IMR-90 (cell line): ENCODE measurements at regions not wholly inside any gene's neighbourhood (a gene's known extent, or its start where the extent isn't known, plus 50 kb on each side); places are given as distances from the start of the nearest gene placed in this dataset.

Experiments used
- ATAC-seq: fragments of 200-7000 bp; cut with Tn5 transposase; 2 replicates; pipeline ENCODE4 v1.9.1; 2020; ENCODE audit warnings: low read depth, mild to moderate bottlenecking, moderate library complexity
- BruUV-seq: library from RNA; stranded (reverse); fragments of 400-500 nt; replicated peaks from 2 replicates; lab custom pipeline; 2021; lab: Mats Ljungman, UMichigan
- CTCF ChIA-PET: fragments of 300-600 bp; formaldehyde crosslinking; extraction: SDS; loops from one replicate; lab custom pipeline; 2021; ENCODE audit warnings: antibody characterized with exemption; lab: Yijun Ruan, JAX
- POLR2A ChIA-PET: fragments of 300-600 bp; sonication (Branson Sonifier 250); formaldehyde crosslinking; loops from one replicate; lab custom pipeline; 2022; ENCODE audit warnings: antibody characterized with exemption; ENCODE audit not compliant: unreplicated experiment; lab: Charles Lee
- DNase-seq: peaks from one replicate; pipeline ENCODE4 v3.0.0; 2013
- H2AFZ ChIP-seq: replicated peaks from 2 replicates; pipeline ENCODE3; 2013; ENCODE audit warnings: low read length, mild to moderate bottlenecking; ENCODE audit not compliant: poor library complexity
- H2AK5ac ChIP-seq: 2 replicates; pipeline ENCODE4 v1.6.1; 2013; ENCODE audit warnings: low read depth, low read length, inconsistent platforms
- H2AK9ac ChIP-seq: replicated peaks from 2 replicates; pipeline ENCODE3; 2013; ENCODE audit warnings: mild to moderate bottlenecking, low read depth, low read length, moderate library complexity; ENCODE audit not compliant: poor library complexity
- H2BK120ac ChIP-seq: 2 replicates; pipeline ENCODE4 v1.6.1; 2013; ENCODE audit warnings: low read depth, low read length, inconsistent platforms
- H2BK15ac ChIP-seq: 3 replicates; pipeline ENCODE4 v1.6.1; 2013; ENCODE audit warnings: low read depth, low read length, inconsistent platforms
- H2BK20ac ChIP-seq: 2 replicates; pipeline ENCODE4 v1.6.1; 2013; ENCODE audit warnings: low read depth, mild to moderate bottlenecking, inconsistent platforms, low read length, moderate library complexity
- H2BK5ac ChIP-seq: 2 replicates; pipeline ENCODE4 v1.6.1; 2013; ENCODE audit warnings: mild to moderate bottlenecking, low read depth, low read length, inconsistent platforms; ENCODE audit not compliant: poor library complexity, severe bottlenecking
- H3K14ac ChIP-seq: replicated peaks from 2 replicates; pipeline ENCODE4 v1.6.1; 2013; ENCODE audit warnings: low read depth, low read length, inconsistent platforms
- H3K18ac ChIP-seq: 2 replicates; pipeline ENCODE4 v1.6.1; 2013; ENCODE audit warnings: low read depth, low read length, control low read depth
- H3K23ac ChIP-seq: 2 replicates; pipeline ENCODE4 v1.6.1; 2013; ENCODE audit warnings: low read depth, low read length, inconsistent platforms
- H3K27ac ChIP-seq: 2 replicates; pipeline ENCODE4 v1.5.1; 2013; ENCODE audit warnings: mild to moderate bottlenecking, control low read depth, low read length; ENCODE audit not compliant: insufficient read depth
- H3K27me3 ChIP-seq: 2 replicates; pipeline ENCODE4 v1.6.1; 2013; ENCODE audit warnings: low read length; ENCODE audit not compliant: control insufficient read depth, insufficient read depth
- H3K36me3 ChIP-seq: 2 replicates; pipeline ENCODE4 v1.6.1; 2013; ENCODE audit warnings: low read length, mixed read lengths; ENCODE audit not compliant: control insufficient read depth, insufficient read depth
- H3K4ac ChIP-seq: 2 replicates; pipeline ENCODE4 v1.6.1; 2013; ENCODE audit warnings: low read depth, low read length, inconsistent platforms
- H3K4me1 ChIP-seq: 2 replicates; pipeline ENCODE4 v1.6.1; 2013; ENCODE audit warnings: low read length, mixed read lengths; ENCODE audit not compliant: control insufficient read depth, insufficient read depth
- H3K4me2 ChIP-seq: 2 replicates; pipeline ENCODE4 v1.6.1; 2013; ENCODE audit warnings: low read depth, mild to moderate bottlenecking, control low read depth, low read length, moderate library complexity
- H3K4me3 ChIP-seq: 2 replicates; pipeline ENCODE4 v1.5.1; 2013; ENCODE audit warnings: low read depth, mild to moderate bottlenecking, control low read depth, low read length, moderate library complexity; ENCODE audit not compliant: insufficient read depth
- H3K56ac ChIP-seq: 2 replicates; pipeline ENCODE4 v1.6.1; 2013; ENCODE audit warnings: low read length, inconsistent platforms; ENCODE audit not compliant: insufficient read depth; ENCODE audit errors: extremely low read depth
- H3K79me1 ChIP-seq, 2 experiments: 2 replicates each; pipeline ENCODE4 v1.6.1; 2013; ENCODE audit warnings: low read length in 2 of 2, inconsistent platforms in 1 of 2, low read depth in 1 of 2
- H3K9ac ChIP-seq: 2 replicates; pipeline ENCODE4 v1.6.1; 2013; ENCODE audit warnings: low read depth, low read length, control low read depth
- H3K9me1 ChIP-seq: 2 replicates; pipeline ENCODE4 v1.6.1; 2013; ENCODE audit warnings: low read length, inconsistent platforms; ENCODE audit not compliant: insufficient read depth
- H3K9me3 ChIP-seq: 2 replicates; pipeline ENCODE4 v1.6.1; 2013; ENCODE audit warnings: low read length; ENCODE audit not compliant: control insufficient read depth, insufficient read depth
- H4K20me1 ChIP-seq: 2 replicates; pipeline ENCODE4 v1.6.1; 2013; ENCODE audit warnings: low read length, inconsistent platforms; ENCODE audit not compliant: insufficient read depth
- H4K5ac ChIP-seq: 2 replicates; pipeline ENCODE4 v1.6.1; 2013; ENCODE audit warnings: mild to moderate bottlenecking, low read depth, low read length, control low read depth
- H4K8ac ChIP-seq, 2 experiments: 2 replicates each; pipeline ENCODE4 v1.6.1; 2013; ENCODE audit warnings: low read depth in 2 of 2, low read length in 2 of 2, control low read depth in 1 of 2, inconsistent platforms in 1 of 2
- H4K91ac ChIP-seq: 2 replicates; pipeline ENCODE4 v1.6.1; 2013; ENCODE audit warnings: low read depth, low read length, inconsistent platforms; ENCODE audit not compliant: insufficient read depth
- BHLHE40 ChIP-seq: fragments of 150-350 bp; IDR thresholded peaks from 2 replicates; pipeline ENCODE4 v1.6.1; 2016; ENCODE audit warnings: mild to moderate bottlenecking, low read depth, low read length
- CEBPB ChIP-seq: IDR thresholded peaks from 2 replicates; pipeline ENCODE4 v1.6.1; 2012; ENCODE audit warnings: low read depth, low read length, improper control_type of control experiment
- CHD1 ChIP-seq: IDR thresholded peaks from 2 replicates; pipeline ENCODE4 v1.6.1; 2012; ENCODE audit warnings: low read depth, low read length, improper control_type of control experiment
- FOS ChIP-seq: fragments of 150-350 bp; IDR thresholded peaks from 2 replicates; pipeline ENCODE4 v1.6.1; 2016; ENCODE audit warnings: low read depth, low read length
- MAFK ChIP-seq: IDR thresholded peaks from 2 replicates; pipeline ENCODE4 v1.6.1; 2012; ENCODE audit warnings: low read depth, low read length, improper control_type of control experiment
- MAZ ChIP-seq: IDR thresholded peaks from 2 replicates; pipeline ENCODE4 v1.6.1; 2012; ENCODE audit warnings: low read depth, mild to moderate bottlenecking, low read length, improper control_type of control experiment, moderate library complexity, borderline replicate concordance
- NFE2L2 ChIP-seq: fragments of 150-350 bp; IDR thresholded peaks from 2 replicates; pipeline ENCODE4 v1.6.1; 2016; ENCODE audit warnings: low read depth, mild to moderate bottlenecking, low read length
- SMC3 ChIP-seq: fragments of 150-350 bp; IDR thresholded peaks from 2 replicates; pipeline ENCODE4 v1.6.1; 2016; ENCODE audit warnings: low read depth, mild to moderate bottlenecking, antibody characterized with exemption, low read length, moderate library complexity
- WGBS, 2 experiments: methylation state at CpG; one replicate each; pipeline versions ENCODE4 v1.1.5 to v1.1.7; 2013; ENCODE audit warnings: missing lambda C conversion rate in 2 of 2; ENCODE audit not compliant: insufficient read length in 1 of 2; ENCODE audit errors: extremely low coverage in 2 of 2; 5-methylcytosine and 5-hydroxymethylcytosine counted together
- dilution Hi-C: fragments of 300-500 bp; cut with HindIII; formaldehyde crosslinking; loops from one replicate; pipeline ENCODE4 v1.14.3; 2018; ENCODE audit warnings: low sequenced_read_pairs; ENCODE audit not compliant: unreplicated experiment
- in situ Hi-C: fragments of 300-500 bp; cut with MboI; formaldehyde crosslinking; loops from 3 replicates; pipeline ENCODE4 v1.14.3; 2019; ENCODE audit warnings: low sequenced_read_pairs, inconsistent platforms, mixed read lengths
- intact Hi-C: fragments of 100-400 bp; cut with micrococcal nuclease; formaldehyde crosslinking; loops from 2 replicates; pipeline ENCODE4 v1.10.0; 2022
- TF ChIP-seq, protein P1 (sequence below): conservative IDR thresholded peaks from 2 replicates; pipeline ENCODE4 v1.5.1; 2012; ENCODE audit warnings: mild to moderate bottlenecking, low read depth, low read length, improper control_type of control experiment
- TF ChIP-seq, protein P2 (sequence below): fragments of 150-350 bp; IDR thresholded peaks from 2 replicates; pipeline ENCODE4 v1.6.1; 2016; ENCODE audit warnings: low read depth, mild to moderate bottlenecking, low read length, moderate library complexity, borderline replicate concordance

DNA sequence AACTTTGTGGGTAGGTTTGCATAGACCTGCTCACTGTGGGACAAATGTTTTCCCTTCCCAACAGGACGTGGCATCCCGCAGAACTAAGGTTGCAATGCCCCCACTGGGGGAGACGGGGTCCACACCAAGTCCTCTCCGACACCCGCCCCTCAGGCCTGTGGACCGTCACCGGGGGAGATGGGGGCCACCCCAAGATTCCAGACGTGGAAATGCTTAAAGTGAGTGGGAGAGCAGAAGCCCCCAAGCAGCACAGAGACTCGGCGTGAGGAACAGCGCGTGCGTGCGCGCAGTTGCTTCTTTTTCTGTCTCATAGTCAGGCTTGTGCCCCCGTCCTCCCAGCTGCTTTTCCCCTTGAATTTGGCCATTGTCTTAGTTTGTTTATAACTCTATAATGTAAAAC, 826.3 kb upstream of the SALL3 start:
- dilution Hi-C loops (no loop called here), intact Hi-C loops (no loop called here)
- H2BK20ac ChIP-seq, result no peak overlapping the region

More for the DNA sequence above, 826.3 kb upstream of the SALL3 start:
- Histone ChIP-seq H4K20me1 (no peaks in the 10 kb centered on the region), H2AFZ (no peak overlapping the region), H2AK5ac (no peak overlapping the region), H3K4me2 (no peak overlapping the region), H3K14ac (no peak overlapping the region), H3K9me3 (peaks cover 41% of the 10 kb centered on the region), H2BK15ac (no peak overlapping the region), H3K27ac (no peak overlapping the region), H3K9ac (no peak overlapping the region), H3K4ac (no peak overlapping the region), H2AK9ac (no peak overlapping the region), H4K8ac (no peak overlapping the region), H3K56ac (no peak overlapping the region), H3K4me1 (no peaks in the 10 kb centered on the region), H2BK120ac (no peak overlapping the region), H3K23ac (no peak overlapping the region), H3K79me1 (no peaks in the 10 kb centered on the region), H4K91ac (no peak overlapping the region), H3K27me3 (no peaks in the 10 kb centered on the region), H3K9me1 (no peaks in the 10 kb centered on the region), H4K5ac (no peak overlapping the region), H3K4me3 (no peak overlapping the region), H2BK5ac (no peak overlapping the region), H3K18ac (no peak overlapping the region), H3K36me3 (no peaks in the 10 kb centered on the region)
- ChIA-PET CTCF (no interaction called here), POLR2A (no interaction called here)
- WGBS, 2 experiments, result 100% methylated on average over 1 of the region's 16 CpGs; no CpG with 5 or more reads in 1 of the 2 experiments
- no TSS peak for BruUV-seq
- TF ChIP-seq MAZ, result no peak
- TF ChIP-seq, protein P1, sequence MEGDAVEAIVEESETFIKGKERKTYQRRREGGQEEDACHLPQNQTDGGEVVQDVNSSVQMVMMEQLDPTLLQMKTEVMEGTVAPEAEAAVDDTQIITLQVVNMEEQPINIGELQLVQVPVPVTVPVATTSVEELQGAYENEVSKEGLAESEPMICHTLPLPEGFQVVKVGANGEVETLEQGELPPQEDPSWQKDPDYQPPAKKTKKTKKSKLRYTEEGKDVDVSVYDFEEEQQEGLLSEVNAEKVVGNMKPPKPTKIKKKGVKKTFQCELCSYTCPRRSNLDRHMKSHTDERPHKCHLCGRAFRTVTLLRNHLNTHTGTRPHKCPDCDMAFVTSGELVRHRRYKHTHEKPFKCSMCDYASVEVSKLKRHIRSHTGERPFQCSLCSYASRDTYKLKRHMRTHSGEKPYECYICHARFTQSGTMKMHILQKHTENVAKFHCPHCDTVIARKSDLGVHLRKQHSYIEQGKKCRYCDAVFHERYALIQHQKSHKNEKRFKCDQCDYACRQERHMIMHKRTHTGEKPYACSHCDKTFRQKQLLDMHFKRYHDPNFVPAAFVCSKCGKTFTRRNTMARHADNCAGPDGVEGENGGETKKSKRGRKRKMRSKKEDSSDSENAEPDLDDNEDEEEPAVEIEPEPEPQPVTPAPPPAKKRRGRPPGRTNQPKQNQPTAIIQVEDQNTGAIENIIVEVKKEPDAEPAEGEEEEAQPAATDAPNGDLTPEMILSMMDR, result no peak
- TF ChIP-seq NFE2L2, result no peak
- no peak for TF ChIP-seq CEBPB
- TF ChIP-seq BHLHE40, result no peak
- TF ChIP-seq, protein P2, sequence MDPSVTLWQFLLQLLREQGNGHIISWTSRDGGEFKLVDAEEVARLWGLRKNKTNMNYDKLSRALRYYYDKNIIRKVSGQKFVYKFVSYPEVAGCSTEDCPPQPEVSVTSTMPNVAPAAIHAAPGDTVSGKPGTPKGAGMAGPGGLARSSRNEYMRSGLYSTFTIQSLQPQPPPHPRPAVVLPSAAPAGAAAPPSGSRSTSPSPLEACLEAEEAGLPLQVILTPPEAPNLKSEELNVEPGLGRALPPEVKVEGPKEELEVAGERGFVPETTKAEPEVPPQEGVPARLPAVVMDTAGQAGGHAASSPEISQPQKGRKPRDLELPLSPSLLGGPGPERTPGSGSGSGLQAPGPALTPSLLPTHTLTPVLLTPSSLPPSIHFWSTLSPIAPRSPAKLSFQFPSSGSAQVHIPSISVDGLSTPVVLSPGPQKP, result no peak
- no peak for TF ChIP-seq MAFK
- TF ChIP-seq CHD1, result no peak
- no peak for TF ChIP-seq SMC3
- no peak for TF ChIP-seq FOS
- no peak for DNase-seq
- in situ Hi-C loops, result no loop called here
- ATAC-seq, result no peak
